Fibroblast of pulmonary artery (primary cell): ENCODE measurements at regions not wholly inside any gene's neighbourhood (a gene's known extent, or its start where the extent isn't known, plus 50 kb on each side); places are given as distances from the start of the nearest gene placed in this dataset.
A peak's percentile ranks its signal among the peaks of the same experiment; 100 is the strongest.

ENCODE experiments used
- DNase-seq: peaks from one replicate; pipeline ENCODE4 v3.0.0-alpha.2; 2010; ENCODE audit warnings: low read depth
- H3K4me3 ChIP-seq: replicated peaks from 2 replicates; pipeline ENCODE4 v1.5.1; 2011; ENCODE audit warnings: low read depth, mild to moderate bottlenecking, control low read depth, low read length, moderate library complexity
- CTCF ChIP-seq: IDR thresholded peaks from 2 replicates; pipeline ENCODE4 v1.5.1; 2011; ENCODE audit warnings: mild to moderate bottlenecking, control low read depth, low read length, inconsistent platforms; ENCODE audit errors: missing control alignments

- no peak for DNase-seq
- no peak overlapping the region for H3K4me3 ChIP-seq
- no peak for TF ChIP-seq CTCF
Measured at GRCh38 chr12:28059668-28060067, 87.1 kb upstream of the PTHLH start.

GRCh38 chr12:28060871-28061270 lies 88.3 kb upstream of the PTHLH start:
- DNase-seq, result no peak
- no peak for TF ChIP-seq CTCF

GRCh38 chr12:28063355-28063880 lies 90.9 kb upstream of the PTHLH start:
- DNase-seq, result peak; percentile 58
- TF ChIP-seq CTCF, result no peak

More at GRCh38 chr12:28060871-28061270, 88.3 kb upstream of the PTHLH start:
- H3K4me3 ChIP-seq, result no peak overlapping the region

GRCh38 chr12:28065374-28065773 lies 92.8 kb upstream of the PTHLH start:
- no peak for DNase-seq
- TF ChIP-seq CTCF, result no peak
- H3K4me3 ChIP-seq, result no peak overlapping the region

More at GRCh38 chr12:28063355-28063880, 90.9 kb upstream of the PTHLH start:
- H3K4me3 ChIP-seq, result no peak overlapping the region

GRCh38 chr12:28065889-28066630 lies 93.5 kb upstream of the PTHLH start:
- TF ChIP-seq CTCF, result no peak
- peak; percentile 33 for DNase-seq

GRCh38 chr12:28066879-28067278 lies 94.3 kb upstream of the PTHLH start:
- no peak overlapping the region for H3K4me3 ChIP-seq
- no peak for TF ChIP-seq CTCF
- DNase-seq, result no peak

More at GRCh38 chr12:28065889-28066630, 93.5 kb upstream of the PTHLH start:
- no peak overlapping the region for H3K4me3 ChIP-seq

- no peak for DNase-seq
- no peak for TF ChIP-seq CTCF
- no peak overlapping the region for H3K4me3 ChIP-seq
Measured at GRCh38 chr12:28068467-28068866, 95.9 kb upstream of the PTHLH start.
